HG03108 (cell line): ENCODE measurements at regions not wholly inside any gene's neighbourhood (a gene's known extent, or its start where the extent isn't known, plus 50 kb on each side); places are given as distances from the start of the nearest gene placed in this dataset.
"Not testable (repeated sequence)": the region's sequence is repeated elsewhere in the genome, so short reads cannot be mapped to it uniquely, and the experiment has no call there.

Experiments
- ATAC-seq: cut with Tn5 transposase; IDR thresholded peaks from one replicate; pipeline ENCODE4 v1.9.1; 2021; ENCODE audit warnings: moderate library complexity; ENCODE audit not compliant: unreplicated experiment

DNA sequence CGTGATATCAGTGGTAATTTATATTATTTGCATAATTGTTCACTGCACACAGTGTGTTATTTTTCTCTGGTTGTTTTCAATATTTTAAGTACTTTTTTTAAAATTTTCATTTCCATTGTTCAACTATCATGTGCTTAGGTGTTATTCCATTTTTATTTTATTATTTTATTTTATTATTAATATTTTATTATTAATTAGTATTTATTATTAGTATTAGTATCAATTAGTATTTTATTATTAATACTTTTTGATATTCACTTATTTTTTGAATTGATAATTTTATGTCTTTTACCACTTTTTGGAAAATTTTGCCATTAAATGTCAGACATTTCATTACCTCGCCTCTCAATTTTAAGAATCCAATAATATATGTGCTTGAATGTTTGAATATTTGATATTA, 593.8 kb upstream of the GRM3 start:
- no peak for ATAC-seq

DNA sequence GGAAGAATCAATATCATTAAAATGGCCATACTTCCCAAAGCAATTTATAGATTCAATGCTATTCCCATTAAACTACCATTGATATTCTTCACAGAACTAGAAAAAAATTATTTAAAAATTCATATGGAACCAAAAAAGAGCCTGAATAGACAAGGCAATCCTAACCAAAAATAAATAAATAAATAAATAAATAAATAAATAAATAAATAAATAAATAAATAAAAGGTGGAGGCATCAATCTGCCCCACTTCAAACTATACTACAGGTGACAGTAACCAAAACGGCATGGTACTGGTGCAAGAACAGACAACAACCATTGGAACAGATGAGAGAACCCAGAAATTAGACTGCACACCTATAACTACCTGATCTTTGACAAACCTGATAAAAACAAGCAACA, 598.5 kb upstream of the GRM3 start:
- not testable (repeated sequence) for ATAC-seq

DNA sequence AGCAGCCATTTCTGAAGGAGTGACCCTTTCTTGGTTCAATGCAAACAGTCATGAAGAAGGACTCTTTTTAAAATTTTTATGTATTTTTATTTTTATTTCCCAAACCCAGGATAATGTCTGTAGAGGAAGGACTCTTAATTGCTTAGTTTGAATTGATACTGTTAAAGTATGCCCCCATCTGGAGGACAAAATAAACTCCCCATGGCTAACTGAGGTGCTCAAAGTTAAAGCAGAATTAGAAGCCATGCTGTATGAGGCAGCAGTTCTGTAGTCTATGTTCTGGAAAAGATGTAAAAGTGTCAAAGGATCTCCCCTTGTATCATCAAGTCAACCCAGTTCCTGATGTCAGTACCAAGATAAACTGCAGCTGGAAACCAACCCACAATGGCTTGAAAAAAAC, 617.9 kb upstream of the GRM3 start:
- no peak for ATAC-seq

DNA sequence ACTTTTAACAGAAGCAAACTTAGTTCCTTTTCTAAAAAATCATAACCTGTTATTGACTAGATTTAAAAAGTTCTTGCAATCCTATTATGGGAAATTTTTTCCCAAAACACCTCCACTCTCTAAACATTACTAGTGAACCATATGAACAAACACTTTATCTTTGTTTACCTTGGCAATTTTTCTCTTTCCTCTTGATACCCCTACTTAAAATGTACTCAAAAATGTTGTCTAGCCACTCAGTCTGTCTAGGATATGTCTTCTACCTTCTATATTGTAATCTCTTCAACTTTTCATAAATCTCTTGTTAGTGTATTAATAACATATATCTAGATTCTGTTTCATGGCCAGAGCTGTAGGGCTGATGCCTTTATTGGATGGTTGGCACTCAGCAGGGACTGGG, 630.0 kb upstream of the GRM3 start:
- no peak for ATAC-seq

DNA sequence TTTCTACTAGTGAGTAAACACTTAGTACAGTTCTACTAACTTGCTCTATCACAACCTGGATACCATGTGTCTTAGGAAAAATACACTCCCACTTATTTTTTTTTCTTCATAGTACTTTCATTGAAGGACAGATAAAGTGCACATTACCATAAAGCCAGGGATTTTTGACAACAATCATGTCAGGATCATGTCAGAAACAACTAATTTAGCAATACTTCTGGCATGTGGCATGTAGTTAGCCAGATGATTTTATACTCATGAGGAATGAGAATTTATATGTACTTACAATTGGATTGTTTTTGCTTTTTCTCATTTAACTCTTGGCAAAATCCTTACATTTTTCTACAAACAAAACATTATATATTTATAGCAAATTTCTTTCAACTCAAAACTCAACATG, 630.7 kb upstream of the GRM3 start:
- ATAC-seq, result no peak

DNA sequence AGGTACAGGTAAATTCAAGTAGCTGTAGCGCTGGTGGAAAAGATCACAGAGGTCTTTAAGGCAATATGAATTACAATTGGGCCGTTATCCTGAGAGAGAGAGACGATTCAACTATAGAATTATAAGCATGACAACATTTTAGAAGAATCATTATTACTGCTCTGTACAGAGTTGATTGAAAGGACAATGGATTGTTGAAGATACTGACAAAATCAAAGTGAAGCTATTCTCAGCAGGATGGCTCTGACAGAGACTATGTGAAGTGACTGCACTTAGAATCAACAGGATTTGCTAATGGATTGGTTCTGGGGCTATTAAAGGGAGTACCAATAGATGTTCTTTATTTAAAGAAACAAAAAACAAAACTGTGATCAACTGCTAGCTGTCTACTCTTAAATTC, 634.8 kb upstream of the GRM3 start:
- no peak for ATAC-seq

DNA sequence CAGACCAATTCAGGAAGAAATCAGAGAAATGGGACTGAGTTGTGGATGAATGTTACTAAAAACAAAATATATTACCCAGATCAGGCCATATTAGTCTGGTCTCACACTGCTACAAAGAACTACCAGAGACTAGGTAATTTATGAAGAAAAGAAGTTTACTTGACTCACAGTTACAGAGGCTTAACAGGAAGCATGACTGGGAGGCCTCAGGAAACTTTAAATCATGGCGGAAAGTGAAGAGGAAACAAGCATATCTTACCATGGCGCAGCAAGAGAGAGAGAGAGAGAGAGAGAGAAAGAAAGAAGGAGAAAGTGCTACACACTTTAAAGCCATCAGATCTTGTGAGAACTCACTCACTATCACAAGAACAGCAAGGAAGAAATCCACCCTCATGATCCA, 636.8 kb upstream of the GRM3 start:
- ATAC-seq, result no peak

DNA sequence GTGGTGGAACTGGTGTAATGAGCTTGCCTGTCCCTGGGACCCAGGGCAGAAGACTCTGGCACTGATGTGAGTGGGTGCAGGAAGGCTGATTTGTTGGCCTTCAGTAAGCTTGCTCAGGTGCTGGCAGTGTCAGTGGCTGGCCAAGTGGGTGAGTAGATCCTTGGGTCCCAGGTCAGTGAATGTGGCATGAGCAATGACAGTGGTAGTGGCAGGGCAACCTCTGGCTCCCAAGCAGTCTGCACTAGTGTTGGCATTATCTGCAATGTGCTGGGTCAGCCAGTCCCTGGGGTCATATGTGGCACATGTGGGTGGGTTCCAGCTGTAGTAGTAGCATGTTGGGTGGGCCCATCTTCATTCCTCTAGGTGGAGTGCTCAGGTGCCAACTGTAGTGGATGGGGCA, 640.9 kb upstream of the GRM3 start:
- no peak for ATAC-seq

DNA sequence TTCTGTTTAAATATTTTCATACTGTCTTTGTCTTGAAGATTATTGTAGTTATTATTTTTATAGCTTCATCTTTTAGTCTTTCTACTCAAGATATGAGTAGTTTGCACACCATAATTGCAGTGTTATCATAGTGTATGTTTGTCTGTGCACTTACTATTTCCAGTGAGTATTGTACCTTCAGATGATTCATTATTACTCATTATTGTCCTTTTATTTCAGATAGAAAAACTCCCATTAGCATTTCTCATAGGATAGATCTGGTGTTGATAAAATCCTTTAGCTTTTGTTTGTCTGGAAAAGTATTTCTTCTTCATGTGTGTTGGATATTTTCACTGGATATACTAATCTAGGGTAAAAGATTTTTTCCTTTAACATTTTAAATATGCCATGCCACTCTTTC, 646.2 kb upstream of the GRM3 start:
- no peak for ATAC-seq

DNA sequence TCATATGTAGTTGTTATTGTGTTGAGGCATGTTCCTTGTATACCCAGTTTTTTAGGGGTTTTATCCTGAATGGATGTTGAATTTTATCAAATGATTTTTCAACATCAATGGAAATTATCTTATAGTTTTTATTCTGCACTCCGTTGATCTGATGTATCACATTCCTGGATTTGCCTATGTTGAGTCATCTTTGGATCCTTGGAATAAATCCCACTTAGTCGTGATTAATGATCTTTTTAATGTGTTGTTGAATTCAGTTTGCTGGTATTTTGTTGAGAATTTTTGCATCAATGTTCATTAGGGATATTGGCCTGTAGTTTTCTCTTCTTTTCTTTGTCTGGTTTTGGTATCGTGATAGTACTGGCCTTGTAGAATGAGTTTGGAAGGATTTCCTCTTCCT, 648.6 kb upstream of the GRM3 start:
- ATAC-seq, result no peak

DNA sequence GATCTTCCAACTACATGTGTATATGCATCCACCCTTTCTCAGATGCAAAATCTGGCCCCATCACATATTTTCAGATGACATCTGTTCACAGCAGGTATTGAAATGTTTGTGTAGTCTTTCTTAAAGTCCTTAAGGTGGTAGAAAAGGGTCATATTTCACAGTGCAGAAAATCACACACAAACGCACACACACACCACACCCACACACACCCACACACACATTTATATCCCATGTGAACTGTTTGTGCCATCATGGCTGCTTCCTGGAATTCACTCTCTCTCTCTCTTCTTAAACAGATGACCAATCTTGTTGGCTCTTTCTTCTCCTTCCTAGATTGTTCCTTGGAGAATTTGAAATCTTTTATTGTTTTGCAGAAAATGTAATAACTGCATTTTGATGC, 663.0 kb upstream of the GRM3 start:
- no peak for ATAC-seq

DNA sequence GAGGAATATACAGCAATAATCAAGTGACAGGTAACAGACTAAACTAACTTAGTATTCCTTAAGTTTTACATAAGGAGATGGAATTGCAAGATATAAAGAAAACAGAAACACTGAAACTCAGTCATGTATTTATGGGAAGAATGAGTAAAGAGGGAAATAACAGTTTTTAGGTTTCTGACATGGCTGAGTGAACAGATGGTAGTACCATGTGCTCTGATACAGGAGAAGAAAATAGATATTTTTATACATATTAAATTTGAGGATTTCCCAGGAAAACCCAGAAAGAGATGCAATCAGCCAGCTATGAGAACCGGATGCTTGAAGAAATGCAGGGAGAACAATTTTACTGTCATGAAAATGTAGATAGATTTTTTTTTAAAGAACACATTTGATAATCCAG, 669.5 kb upstream of the GRM3 start:
- ATAC-seq, result no peak

DNA sequence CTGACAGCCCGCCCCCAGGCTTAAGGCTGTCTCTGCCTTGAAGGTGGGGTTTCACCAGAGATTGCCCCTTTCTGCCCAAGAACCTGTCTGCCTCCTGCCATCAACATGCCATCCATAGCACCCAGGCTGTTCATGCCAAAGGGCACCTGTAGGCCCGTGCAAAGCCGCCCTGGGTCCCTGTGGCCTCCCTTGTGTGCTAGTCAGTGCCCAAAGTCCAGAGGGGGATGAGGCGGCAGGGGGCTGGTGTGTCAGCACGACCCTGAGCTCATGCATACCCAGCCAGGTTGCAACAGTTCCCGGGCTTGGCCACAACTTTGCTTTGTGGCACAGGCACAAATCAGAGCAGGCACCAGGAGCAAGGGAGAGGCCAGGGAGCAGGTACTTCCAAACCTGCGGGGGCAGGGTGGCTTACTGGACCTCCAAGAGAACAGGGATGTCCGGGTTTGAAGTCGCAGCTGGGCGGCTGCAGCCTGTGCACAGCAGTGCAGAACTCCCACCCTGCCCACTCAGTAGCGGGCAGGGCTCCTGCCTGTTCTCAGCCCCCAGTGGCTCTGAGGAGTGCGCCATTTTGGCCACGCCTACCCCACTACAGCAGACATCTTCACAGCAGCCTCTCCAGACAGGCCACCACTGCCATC, 671.1 kb upstream of the GRM3 start:
- no peak for ATAC-seq

DNA sequence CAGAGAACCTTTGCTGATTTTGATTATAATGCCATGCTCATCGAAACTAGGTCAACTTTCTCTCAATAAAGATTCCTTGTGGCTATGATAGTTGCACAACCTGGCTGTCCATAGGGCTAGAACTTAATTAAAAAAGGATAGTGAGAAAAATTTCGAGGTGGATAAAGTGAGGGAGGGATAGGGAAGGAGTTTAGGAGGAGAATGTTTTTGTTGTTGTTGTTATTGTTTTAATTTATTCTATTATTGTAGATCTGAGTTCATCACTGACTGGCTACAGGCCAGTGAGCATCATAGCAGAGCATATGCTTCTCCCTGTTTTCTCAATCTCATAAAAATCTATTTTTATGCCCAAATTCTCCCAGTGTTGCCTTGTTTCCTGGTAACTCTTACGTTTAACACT, 688.7 kb upstream of the GRM3 start:
- no peak for ATAC-seq

DNA sequence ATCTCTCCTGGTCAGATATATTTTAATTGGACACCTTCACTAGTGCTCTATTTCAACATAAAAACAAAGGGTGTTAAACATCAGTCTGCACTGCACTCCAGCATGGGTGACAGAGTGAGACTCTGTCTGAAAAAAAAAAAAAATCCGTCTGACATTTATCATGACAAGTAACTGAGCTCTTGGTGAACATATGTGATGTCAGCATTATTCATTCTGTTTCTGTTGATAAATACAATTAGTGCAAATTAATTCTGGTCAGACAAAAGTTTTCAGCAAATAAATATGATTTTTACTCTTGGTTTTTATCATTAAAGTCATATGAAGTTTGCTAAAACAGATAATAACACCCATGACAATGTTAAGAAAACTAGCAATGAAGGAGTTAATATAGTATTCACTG, 692.8 kb upstream of the GRM3 start:
- ATAC-seq, result no peak

DNA sequence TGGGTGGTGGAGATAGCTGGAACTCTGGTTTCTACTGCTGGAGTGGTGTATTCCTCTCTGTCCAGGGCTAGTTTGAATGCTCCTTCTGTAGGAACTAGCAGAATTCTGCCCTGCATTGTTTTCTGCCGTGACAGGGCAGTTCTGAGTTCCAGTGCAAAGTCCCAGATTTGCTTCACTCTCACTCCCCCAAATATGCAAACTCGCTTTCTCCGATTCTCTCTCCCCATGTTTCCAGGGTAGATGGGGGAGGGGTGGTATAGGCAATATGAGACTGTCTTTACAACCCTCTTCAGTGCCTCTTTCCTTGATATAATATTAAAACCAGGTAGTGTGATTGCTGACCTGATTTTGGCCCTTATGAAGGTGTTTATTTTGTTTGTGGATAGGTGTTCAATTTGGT, 693.3 kb upstream of the GRM3 start:
- ATAC-seq, result no peak

DNA sequence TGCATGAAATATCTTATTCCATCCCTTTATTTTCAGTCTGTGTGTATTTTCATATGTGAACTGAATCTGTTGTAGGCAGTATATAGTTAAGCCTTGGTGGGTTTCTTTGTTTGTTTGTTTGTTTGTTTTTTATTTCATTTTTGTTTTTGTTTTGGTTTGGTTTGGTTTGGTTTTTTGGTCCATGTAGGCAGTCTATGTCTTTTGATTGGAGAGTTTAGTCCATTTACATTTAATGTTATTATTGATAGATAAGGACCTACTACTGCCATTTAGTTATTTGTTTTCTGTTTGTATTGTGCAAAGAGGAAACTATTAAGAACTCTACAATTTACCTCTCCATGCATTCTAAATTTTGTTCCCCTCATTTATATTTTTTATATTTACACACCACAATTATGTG, 695.9 kb upstream of the GRM3 start:
- no peak for ATAC-seq

DNA sequence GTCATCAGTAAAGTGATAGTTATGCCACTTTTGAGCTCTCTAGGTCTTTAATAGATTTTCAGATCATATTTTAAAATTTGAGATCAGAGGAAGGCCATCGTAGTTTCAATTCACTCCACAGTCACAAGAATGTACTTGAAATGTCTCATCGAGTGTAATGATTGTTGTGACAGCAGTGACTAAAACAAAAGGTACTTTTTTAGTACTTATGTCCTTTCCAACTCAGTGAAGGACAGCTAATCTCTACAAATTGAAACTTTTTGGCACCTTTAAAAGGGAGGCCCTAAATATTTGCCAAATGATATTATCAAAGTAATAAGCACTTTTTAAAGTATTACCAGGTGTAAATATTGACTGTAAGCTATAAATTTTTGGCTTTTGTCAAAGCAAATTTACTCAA, 702.9 kb upstream of the GRM3 start:
- no peak for ATAC-seq

DNA sequence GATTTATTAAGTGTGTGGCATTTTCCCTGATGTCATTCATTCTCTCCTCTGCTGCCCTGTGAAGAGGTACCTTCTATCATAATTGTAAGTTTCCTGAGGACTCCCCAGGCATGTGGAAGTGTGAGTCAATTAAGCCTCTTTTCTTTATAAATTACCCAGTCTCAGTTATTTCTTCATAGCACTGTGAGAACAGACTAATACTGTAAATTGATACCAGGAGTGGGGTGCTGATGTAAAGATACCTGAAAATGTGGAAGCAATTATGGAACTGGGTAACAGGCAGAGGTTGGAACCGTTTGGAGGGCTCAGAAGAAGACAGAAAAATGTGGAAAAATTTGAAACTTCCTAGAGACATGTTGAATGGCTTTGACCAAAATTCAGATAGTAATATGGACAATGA, 711.8 kb upstream of the GRM3 start:
- no peak for ATAC-seq

DNA sequence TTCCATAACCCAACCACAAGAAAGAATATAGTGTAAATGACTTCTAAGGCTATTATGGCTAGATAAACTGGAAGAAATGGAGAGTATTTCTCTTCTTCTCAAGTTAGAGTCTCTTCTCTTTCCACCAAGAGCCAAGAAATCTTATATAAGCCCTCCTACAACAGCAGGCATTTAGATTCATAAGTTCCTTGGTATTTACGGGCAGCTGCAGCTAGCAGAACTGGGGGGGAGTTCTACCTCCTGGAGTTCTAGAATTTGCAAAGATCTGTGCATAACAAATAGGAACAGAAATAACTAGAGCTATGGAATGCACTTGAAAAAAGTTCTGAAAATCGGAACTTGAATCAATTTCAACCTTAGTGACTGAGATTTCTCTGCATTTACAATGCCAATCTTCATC, 715.2 kb upstream of the GRM3 start:
- ATAC-seq, result no peak

DNA sequence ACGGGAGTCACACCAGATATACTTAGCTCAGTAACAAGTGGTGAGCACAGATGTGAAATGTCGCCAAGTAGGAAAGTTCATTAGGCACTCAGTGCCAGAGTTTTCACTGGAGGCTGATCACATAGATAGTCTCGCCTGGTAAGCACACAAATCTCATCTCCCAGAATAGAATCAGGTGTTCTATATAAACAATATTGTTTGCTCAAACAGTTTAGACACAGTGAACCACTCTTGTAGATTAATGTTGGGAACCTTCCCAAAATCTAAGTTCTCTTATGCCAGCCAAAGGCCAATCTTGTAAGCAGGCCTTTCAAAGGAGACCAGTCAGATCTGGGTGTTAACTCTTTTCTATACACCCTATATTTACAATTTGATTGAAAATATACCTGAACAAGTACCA, 716.5 kb upstream of the GRM3 start:
- no peak for ATAC-seq

DNA sequence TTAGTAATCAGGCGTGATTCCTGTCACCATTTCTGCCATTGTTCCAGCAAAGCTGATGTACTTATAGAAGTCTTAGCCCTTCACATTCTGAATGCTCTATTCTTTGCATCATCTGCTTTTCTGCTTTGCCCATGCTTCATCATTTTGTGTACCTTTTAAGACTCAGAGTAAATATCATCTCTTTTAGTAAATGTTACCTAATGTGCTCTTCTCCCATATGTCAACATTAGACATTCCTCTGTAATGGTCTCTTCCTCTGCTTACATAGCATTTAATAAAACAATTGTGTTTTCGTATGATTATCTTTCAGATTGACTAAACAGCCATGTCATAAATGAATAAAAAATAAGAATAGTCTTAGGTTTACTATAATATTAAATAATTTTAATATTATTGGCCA, 719.6 kb upstream of the GRM3 start:
- no peak for ATAC-seq

DNA sequence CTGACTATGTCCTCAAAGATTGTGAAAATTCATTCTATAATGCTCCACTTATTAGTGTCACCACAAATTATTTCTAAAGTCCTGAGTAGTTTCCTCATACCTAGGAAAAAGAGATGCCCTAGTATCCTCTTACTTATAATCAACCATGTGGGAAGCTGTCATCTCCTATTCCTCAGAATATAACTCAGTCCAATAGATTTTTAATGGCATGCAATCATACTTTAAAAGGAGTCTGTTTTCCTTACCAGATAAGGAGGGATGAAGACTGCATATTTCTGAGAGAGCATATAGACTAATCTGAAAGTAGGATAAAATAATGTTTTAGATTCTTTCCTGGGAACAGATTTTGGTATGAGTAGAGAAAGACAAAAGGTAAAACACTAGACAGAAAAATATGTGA, 727.7 kb upstream of the GRM3 start:
- ATAC-seq, result no peak

DNA sequence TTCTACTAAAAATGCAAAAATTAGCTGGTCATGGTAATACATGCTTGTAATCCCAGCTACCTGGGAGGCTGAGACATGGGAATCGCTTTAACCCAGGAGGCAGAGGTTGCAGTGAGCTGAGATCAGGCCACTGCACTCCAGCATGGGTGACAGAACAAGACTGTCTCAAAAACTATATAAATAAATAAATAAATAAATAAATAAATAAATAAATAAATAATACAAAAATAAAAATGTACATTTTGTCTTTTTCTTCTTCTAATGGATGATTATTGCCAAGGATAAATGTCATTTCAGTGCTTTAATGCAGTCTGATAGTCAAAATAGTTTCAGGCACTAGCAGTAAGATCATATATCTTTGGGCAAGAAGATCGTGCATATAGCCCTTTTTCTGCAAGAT, 727.6 kb upstream of the SEMA3D start:
- no peak for ATAC-seq
